OCI-LY3 (cell line): ENCODE measurements at regions not wholly inside any gene's neighbourhood (a gene's known extent, or its start where the extent isn't known, plus 50 kb on each side); places are given as distances from the start of the nearest gene placed in this dataset.

Experiments
- H2AFZ ChIP-seq: fragments of 200-600, 300-600 bp; shearing (Covaris generic); 2 replicates; pipeline ENCODE4 v1.6.0; 2014; ENCODE audit warnings: antibody characterized with exemption, low read depth, low read length
- H3K27ac ChIP-seq: fragments of 200-600, 300-600 bp; sonication (generic); 2 replicates; pipeline ENCODE4 v1.5.1; 2014; ENCODE audit warnings: mild to moderate bottlenecking, low read length, moderate library complexity, mixed read lengths
- H3K27me3 ChIP-seq: fragments of 200-600, 300-600 bp; sonication (generic); 2 replicates; pipeline ENCODE4 v1.6.1; 2014; ENCODE audit warnings: low read depth, low read length, mixed read lengths
- H3K36me3 ChIP-seq: fragments of 200-600, 300-600 bp; sonication (generic); replicated peaks from 2 replicates; pipeline ENCODE3; 2014; ENCODE audit warnings: low read depth, low read length, mixed read lengths
- H3K4me1 ChIP-seq: fragments of 300-600, 200-600 bp; sonication (generic); 2 replicates; pipeline ENCODE4 v1.6.1; 2014; ENCODE audit warnings: low read length, mixed read lengths
- H3K4me2 ChIP-seq: fragments of 200-600, 300-600 bp; sonication (generic); 2 replicates; pipeline ENCODE4 v1.6.1; 2014; ENCODE audit warnings: low read length, mixed read lengths
- H3K4me3 ChIP-seq: fragments of 300-600, 200-600 bp; sonication (generic); 2 replicates; pipeline ENCODE4 v1.5.1; 2014; ENCODE audit warnings: antibody characterized with exemption, mild to moderate bottlenecking, low read length, moderate library complexity
- H3K79me2 ChIP-seq: fragments of 300-600, 200-600 bp; shearing (Covaris generic); 2 replicates; pipeline ENCODE4 v1.6.1; 2014; ENCODE audit warnings: mild to moderate bottlenecking, low read length, mixed read lengths
- H3K9ac ChIP-seq: fragments of 300-600, 200-600 bp; shearing (Covaris generic); 2 replicates; pipeline ENCODE4 v1.6.0; 2014; ENCODE audit warnings: mild to moderate bottlenecking, low read length, moderate library complexity
- H3K9me3 ChIP-seq: fragments of 200-600, 300-600 bp; shearing (Covaris generic); 2 replicates; pipeline ENCODE4 v1.6.1; 2014; ENCODE audit warnings: low read length, mixed read lengths; ENCODE audit not compliant: insufficient read depth
- H4K20me1 ChIP-seq: fragments of 200-600, 300-600 bp; sonication (generic); 2 replicates; pipeline ENCODE4 v1.6.1; 2016; ENCODE audit warnings: low read length, mixed read lengths; ENCODE audit not compliant: insufficient read depth
- EZH2phosphoT487 ChIP-seq: fragments of 200-600 bp; shearing (Covaris generic); IDR thresholded peaks from 2 replicates; pipeline ENCODE4 v1.6.1; 2018; ENCODE audit warnings: antibody characterized with exemption, mixed run types, low read depth
- TF ChIP-seq, protein P1 (sequence below): fragments of 200-600, 300-600 bp; sonication (generic); IDR thresholded peaks from 2 replicates; pipeline ENCODE4 v1.5.1; 2014; ENCODE audit warnings: antibody characterized with exemption, low read length, low read depth

DNA sequence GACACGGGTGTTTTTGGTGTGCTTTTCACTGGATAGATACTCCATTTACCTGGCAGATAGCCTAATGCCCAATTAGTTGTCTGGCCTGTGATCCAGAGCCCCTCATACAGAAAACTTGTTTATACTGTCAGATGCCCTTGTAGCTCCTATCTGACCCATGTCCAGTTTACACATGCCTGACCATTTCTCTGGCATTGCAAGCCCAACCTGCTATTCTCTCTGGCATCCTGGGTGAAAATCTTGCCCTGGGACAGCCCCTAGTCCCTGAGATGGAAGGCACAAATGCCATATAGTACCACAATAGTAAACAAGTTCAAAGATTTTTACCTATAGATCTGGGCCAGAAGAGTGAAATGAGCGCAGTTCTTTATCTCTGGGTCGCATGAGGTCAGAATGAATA lies 212.6 kb downstream of the ZBBX start:
- TF ChIP-seq, protein P1, sequence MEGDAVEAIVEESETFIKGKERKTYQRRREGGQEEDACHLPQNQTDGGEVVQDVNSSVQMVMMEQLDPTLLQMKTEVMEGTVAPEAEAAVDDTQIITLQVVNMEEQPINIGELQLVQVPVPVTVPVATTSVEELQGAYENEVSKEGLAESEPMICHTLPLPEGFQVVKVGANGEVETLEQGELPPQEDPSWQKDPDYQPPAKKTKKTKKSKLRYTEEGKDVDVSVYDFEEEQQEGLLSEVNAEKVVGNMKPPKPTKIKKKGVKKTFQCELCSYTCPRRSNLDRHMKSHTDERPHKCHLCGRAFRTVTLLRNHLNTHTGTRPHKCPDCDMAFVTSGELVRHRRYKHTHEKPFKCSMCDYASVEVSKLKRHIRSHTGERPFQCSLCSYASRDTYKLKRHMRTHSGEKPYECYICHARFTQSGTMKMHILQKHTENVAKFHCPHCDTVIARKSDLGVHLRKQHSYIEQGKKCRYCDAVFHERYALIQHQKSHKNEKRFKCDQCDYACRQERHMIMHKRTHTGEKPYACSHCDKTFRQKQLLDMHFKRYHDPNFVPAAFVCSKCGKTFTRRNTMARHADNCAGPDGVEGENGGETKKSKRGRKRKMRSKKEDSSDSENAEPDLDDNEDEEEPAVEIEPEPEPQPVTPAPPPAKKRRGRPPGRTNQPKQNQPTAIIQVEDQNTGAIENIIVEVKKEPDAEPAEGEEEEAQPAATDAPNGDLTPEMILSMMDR, result no peak
- TF ChIP-seq EZH2phosphoT487, result no peak

DNA sequence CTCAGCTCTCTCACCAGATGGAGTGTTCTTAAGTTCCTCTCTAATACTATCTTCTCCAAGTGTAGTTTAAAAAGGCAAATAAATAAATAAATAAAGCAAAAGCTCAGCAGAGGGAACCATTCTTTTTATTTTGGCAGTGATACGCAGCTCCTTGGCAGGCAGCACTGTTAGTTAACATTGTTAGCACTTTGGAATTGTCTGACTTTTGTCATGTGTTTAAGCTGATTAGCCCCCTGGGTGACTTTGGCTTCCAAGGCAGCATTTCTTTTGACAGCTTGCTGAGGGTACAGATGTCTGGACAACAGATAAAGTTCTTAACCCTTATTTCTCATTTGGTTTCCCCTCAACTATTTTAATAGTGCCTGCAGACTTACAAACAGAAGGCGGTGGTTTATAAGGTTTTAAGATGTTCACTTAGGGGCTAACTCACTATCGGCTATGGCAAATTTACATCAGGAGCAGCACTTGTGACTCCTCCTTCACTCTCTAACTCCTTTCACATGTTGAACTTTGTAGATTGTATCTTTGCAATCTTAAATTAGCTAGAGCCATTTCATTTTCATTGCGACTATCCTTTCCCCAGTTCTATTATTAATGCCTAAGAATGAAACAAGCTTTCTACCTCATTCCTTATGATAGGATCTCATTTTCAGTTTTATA lies 213.4 kb downstream of the ZBBX start:
- no peaks in the 10 kb centered on the region for H3K9me3 ChIP-seq
- no peak overlapping the region for H3K9ac ChIP-seq
- no peak overlapping the region for H3K27ac ChIP-seq
- H3K4me2 ChIP-seq, result no peak overlapping the region
- no peaks in the 10 kb centered on the region for H3K36me3 ChIP-seq
- no peaks in the 10 kb centered on the region for H4K20me1 ChIP-seq
- no peaks in the 10 kb centered on the region for H3K4me1 ChIP-seq
- TF ChIP-seq, protein P1, result no peak
- no peak for TF ChIP-seq EZH2phosphoT487
- H2AFZ ChIP-seq, result no peak overlapping the region
- H3K79me2 ChIP-seq, result no peaks in the 10 kb centered on the region
- H3K4me3 ChIP-seq, result no peak overlapping the region
- H3K27me3 ChIP-seq, result no peaks in the 10 kb centered on the region

More for the DNA sequence above, 212.6 kb downstream of the ZBBX start:
- no peaks in the 10 kb centered on the region for H3K4me1 ChIP-seq
- no peak overlapping the region for H3K4me2 ChIP-seq
- H3K27me3 ChIP-seq, result no peaks in the 10 kb centered on the region
- no peaks in the 10 kb centered on the region for H3K79me2 ChIP-seq
- no peaks in the 10 kb centered on the region for H3K9me3 ChIP-seq
- no peaks in the 10 kb centered on the region for H4K20me1 ChIP-seq
- no peak overlapping the region for H2AFZ ChIP-seq
- no peaks in the 10 kb centered on the region for H3K36me3 ChIP-seq
- H3K27ac ChIP-seq, result no peak overlapping the region
- H3K4me3 ChIP-seq, result no peak overlapping the region
- H3K9ac ChIP-seq, result no peak overlapping the region

DNA sequence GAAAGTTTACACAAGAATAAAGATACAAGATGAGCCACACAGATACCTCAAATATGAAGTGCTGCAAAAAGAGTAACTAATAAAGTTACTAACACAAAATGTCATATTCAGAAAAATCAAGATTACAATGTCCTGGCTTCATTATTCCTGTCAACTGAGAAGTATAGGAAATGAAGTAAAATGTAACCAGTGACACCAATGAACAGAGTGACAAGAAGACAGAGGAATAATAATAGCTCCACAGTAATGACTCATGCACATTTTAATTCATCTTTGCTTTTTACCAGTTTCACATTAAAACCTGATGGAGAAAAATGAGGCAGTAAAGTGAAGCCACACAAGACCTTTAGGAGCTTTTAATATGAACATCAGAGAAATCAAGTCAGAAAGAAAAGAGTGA lies 214.1 kb downstream of the ZBBX start:
- Histone ChIP-seq H3K4me2 (no peak overlapping the region), H3K4me1 (no peaks in the 10 kb centered on the region), H2AFZ (no peak overlapping the region), H3K79me2 (no peaks in the 10 kb centered on the region), H4K20me1 (no peaks in the 10 kb centered on the region), H3K27ac (no peak overlapping the region), H3K36me3 (no peaks in the 10 kb centered on the region), H3K9ac (no peak overlapping the region), H3K27me3 (no peaks in the 10 kb centered on the region), H3K9me3 (no peaks in the 10 kb centered on the region), H3K4me3 (no peak overlapping the region)
- TF ChIP-seq EZH2phosphoT487, result no peak
- TF ChIP-seq, protein P1, result no peak

DNA sequence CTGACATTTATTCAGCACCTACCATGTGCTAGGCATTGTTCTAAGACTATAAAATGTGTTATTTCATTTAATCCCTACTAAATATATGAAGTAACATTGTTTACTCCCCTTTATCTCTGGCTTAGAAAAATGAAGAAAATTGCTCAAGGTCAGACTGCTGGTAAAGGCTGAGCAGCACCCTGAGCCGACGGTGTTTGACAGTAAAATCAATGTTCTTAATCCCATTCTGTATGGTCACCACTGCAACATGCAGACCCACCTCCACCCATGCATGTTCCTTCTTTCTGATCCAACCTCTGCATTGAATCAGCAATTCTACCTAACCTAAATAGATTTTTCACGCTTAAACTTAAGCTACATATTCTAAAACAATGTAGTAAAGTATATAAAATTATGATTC lies 216.5 kb downstream of the ZBBX start:
- no peaks in the 10 kb centered on the region for H3K9me3 ChIP-seq
- no peak overlapping the region for H2AFZ ChIP-seq
- no peak for TF ChIP-seq EZH2phosphoT487
- TF ChIP-seq, protein P1, result no peak
- no peaks in the 10 kb centered on the region for H3K4me1 ChIP-seq
- H3K27ac ChIP-seq, result no peak overlapping the region
- no peaks in the 10 kb centered on the region for H3K79me2 ChIP-seq
- no peak overlapping the region for H3K9ac ChIP-seq
- H3K27me3 ChIP-seq, result no peaks in the 10 kb centered on the region
- no peaks in the 10 kb centered on the region for H3K36me3 ChIP-seq
- no peak overlapping the region for H3K4me3 ChIP-seq
- H4K20me1 ChIP-seq, result no peaks in the 10 kb centered on the region
- no peak overlapping the region for H3K4me2 ChIP-seq
